A673 (cell line): ENCODE measurements at regions not wholly inside any gene's neighbourhood (a gene's known extent, or its start where the extent isn't known, plus 50 kb on each side); places are given as distances from the start of the nearest gene placed in this dataset.

Experiments used
- CTCF ChIP-seq: fragments of 300-800, 200-600 bp; sonication (generic); conservative IDR thresholded peaks from 2 replicates; pipeline ENCODE4 v1.5.1; 2017; ENCODE audit warnings: low read depth, mild to moderate bottlenecking, antibody characterized with exemption, low read length, moderate library complexity, mixed read lengths
- EZH2 ChIP-seq: fragments of 200-600 bp; sonication (generic); IDR thresholded peaks from 2 replicates; pipeline ENCODE4 v1.6.1; 2017; ENCODE audit warnings: borderline replicate concordance, low read depth, mild to moderate bottlenecking, mixed read lengths, antibody characterized with exemption, low read length; ENCODE audit not compliant: poor library complexity, severe bottlenecking

- TF ChIP-seq CTCF (no peak), EZH2 (no peak)
Measured at GRCh38 chr15:79602731-79603130, 170.6 kb downstream of the MINAR1 start.
